ENCODE measurements at regions not wholly inside any gene's neighbourhood (a gene's known extent, or its start where the extent isn't known, plus 50 kb on each side); places are given as distances from the start of the nearest gene placed in this dataset.
A peak's percentile ranks its signal among the peaks of the same experiment; 100 is the strongest.
"Not testable (repeated sequence)": the region's sequence is repeated elsewhere in the genome, so short reads cannot be mapped to it uniquely, and the experiment has no call there.

- DNase-seq (ENCODE audit: low read depth): peak; percentile 3
These were observed 56.7 kb upstream of the LRFN5 start for GRCh38 chr14:41549821-41550607.

GRCh38 chr14:41549282-41549681, 57.4 kb upstream of the LRFN5 start:
- no peak for DNase-seq (ENCODE audit: low read depth)

- peak; percentile 36 for DNase-seq (ENCODE audit: low read depth)
These were observed 58.0 kb upstream of the LRFN5 start for GRCh38 chr14:41548666-41549065.

GRCh38 chr14:41541333-41541732, 65.3 kb upstream of the LRFN5 start:
- DNase-seq (ENCODE audit: low read depth): no peak

- DNase-seq (ENCODE audit: low read depth): no peak
These were observed 74.4 kb upstream of the LRFN5 start for GRCh38 chr14:41532255-41532654.

GRCh38 chr14:41521891-41522290, 84.8 kb upstream of the LRFN5 start:
- DNase-seq (ENCODE audit: low read depth): no peak

GRCh38 chr14:41518030-41518429, 88.6 kb upstream of the LRFN5 start:
- not testable (repeated sequence) for DNase-seq (ENCODE audit: low read depth)

GRCh38 chr14:41506552-41506951, 100.1 kb upstream of the LRFN5 start:
- DNase-seq (ENCODE audit: low read depth): no peak

- no peak for DNase-seq (ENCODE audit: low read depth)
These were observed 101.2 kb upstream of the LRFN5 start for GRCh38 chr14:41505491-41505890.

GRCh38 chr14:41498959-41499358, 107.7 kb upstream of the LRFN5 start:
- no peak for DNase-seq (ENCODE audit: low read depth)

GRCh38 chr14:41490323-41490722, 116.4 kb upstream of the LRFN5 start:
- DNase-seq (ENCODE audit: low read depth): no peak

- DNase-seq (ENCODE audit: low read depth): no peak
These were observed 117.2 kb upstream of the LRFN5 start for GRCh38 chr14:41489315-41489972.

- no peak for DNase-seq (ENCODE audit: low read depth)
These were observed 118.3 kb upstream of the LRFN5 start for GRCh38 chr14:41488401-41488800.

- DNase-seq (ENCODE audit: low read depth): no peak
These were observed 123.8 kb upstream of the LRFN5 start for GRCh38 chr14:41482861-41483260.

- no peak for DNase-seq (ENCODE audit: low read depth)
These were observed 130.2 kb upstream of the LRFN5 start for GRCh38 chr14:41476526-41476925.

- DNase-seq (ENCODE audit: low read depth): no peak
These were observed 145.3 kb upstream of the LRFN5 start for GRCh38 chr14:41461380-41461779.

GRCh38 chr14:41457393-41457792, 149.3 kb upstream of the LRFN5 start:
- DNase-seq (ENCODE audit: low read depth): no peak

GRCh38 chr14:41449066-41449465, 157.6 kb upstream of the LRFN5 start:
- DNase-seq (ENCODE audit: low read depth): no peak

GRCh38 chr14:41446008-41446407, 160.7 kb upstream of the LRFN5 start:
- DNase-seq (ENCODE audit: low read depth): no peak

GRCh38 chr14:41423503-41423902, 183.2 kb upstream of the LRFN5 start:
- DNase-seq (ENCODE audit: low read depth): no peak

GRCh38 chr14:41421308-41421707, 185.4 kb upstream of the LRFN5 start:
- DNase-seq (ENCODE audit: low read depth): not testable (repeated sequence)

- DNase-seq (ENCODE audit: low read depth): no peak
These were observed 187.0 kb upstream of the LRFN5 start for GRCh38 chr14:41419709-41420108.

- no peak for DNase-seq (ENCODE audit: low read depth)
These were observed 187.8 kb upstream of the LRFN5 start for GRCh38 chr14:41418851-41419250.

GRCh38 chr14:41409806-41410205, 196.9 kb upstream of the LRFN5 start:
- no peak for DNase-seq (ENCODE audit: low read depth)

All from fibroblast of gingiva (primary cell).